ENCODE measurements at regions not wholly inside any gene's neighbourhood (a gene's known extent, or its start where the extent isn't known, plus 50 kb on each side); places are given as distances from the start of the nearest gene placed in this dataset.

GRCh38 chr5:112630246-112631009 is 107.3 kb upstream of the APC start:
- no peaks in the 10 kb centered on the region for H3K4me1 Mint-ChIP-seq
- no peak overlapping the region for H3K27ac Mint-ChIP-seq
- H3K36me3 Mint-ChIP-seq, result no peaks in the 10 kb centered on the region
- CTCF ChIA-PET, result no interaction called here
- DNase-seq (no peak), ATAC-seq (no peak)
- no peaks in the 10 kb centered on the region for H3K9me3 Mint-ChIP-seq (ENCODE audit: low read depth)
- peaks cover 36% of the 10 kb centered on the region for H3K27me3 Mint-ChIP-seq
- no peak overlapping the region for H3K4me3 Mint-ChIP-seq

GRCh38 chr5:112634166-112634565 is 103.5 kb upstream of the APC start:
- no peak for ATAC-seq
- H3K9me3 Mint-ChIP-seq (ENCODE audit: low read depth), result no peaks in the 10 kb centered on the region
- no peak for DNase-seq
- H3K27ac Mint-ChIP-seq, result no peak overlapping the region
- H3K4me1 Mint-ChIP-seq, result no peaks in the 10 kb centered on the region
- CTCF ChIA-PET, result no interaction called here
- H3K36me3 Mint-ChIP-seq, result no peaks in the 10 kb centered on the region
- H3K27me3 Mint-ChIP-seq, result peaks cover 21% of the 10 kb centered on the region
- no peak overlapping the region for H3K4me3 Mint-ChIP-seq

DNA sequence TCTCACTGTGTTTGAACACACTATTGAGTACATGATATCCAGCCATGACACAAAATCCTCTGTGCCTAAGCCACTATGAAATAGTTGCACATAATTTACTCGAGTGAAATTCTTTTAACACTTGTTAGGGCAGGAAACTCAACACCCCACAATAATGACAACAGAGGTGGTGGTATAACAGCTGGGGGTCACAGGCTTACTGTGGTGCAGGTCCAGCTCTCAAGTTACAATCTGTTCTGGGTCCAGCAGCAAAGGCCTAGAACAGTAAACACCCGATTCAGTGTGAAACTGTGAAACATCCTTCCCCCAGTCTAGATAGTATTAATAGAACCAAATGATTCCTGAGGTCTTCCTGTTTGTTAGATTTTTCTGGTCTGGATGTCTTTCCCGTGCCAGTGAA is 102.9 kb upstream of the APC start:
- no peak for ATAC-seq
- CTCF ChIA-PET, result no interaction called here
- no peaks in the 10 kb centered on the region for H3K9me3 Mint-ChIP-seq (ENCODE audit: low read depth)

GRCh38 chr5:112635276-112635675 is 102.4 kb upstream of the APC start:
- H3K36me3 Mint-ChIP-seq, result no peaks in the 10 kb centered on the region
- peaks cover 17% of the 10 kb centered on the region for H3K27me3 Mint-ChIP-seq
- no peak overlapping the region for H3K4me3 Mint-ChIP-seq
- DNase-seq (no peak), ATAC-seq (no peak)
- no peak overlapping the region for H3K27ac Mint-ChIP-seq
- no peaks in the 10 kb centered on the region for H3K4me1 Mint-ChIP-seq
- H3K9me3 Mint-ChIP-seq (ENCODE audit: low read depth), result no peaks in the 10 kb centered on the region
- CTCF ChIA-PET, result no interaction called here

More for the DNA sequence above, 102.9 kb upstream of the APC start:
- peaks cover 19% of the 10 kb centered on the region for H3K27me3 Mint-ChIP-seq
- no peak overlapping the region for H3K4me3 Mint-ChIP-seq
- H3K4me1 Mint-ChIP-seq, result no peaks in the 10 kb centered on the region
- H3K36me3 Mint-ChIP-seq, result no peaks in the 10 kb centered on the region
- no peak overlapping the region for H3K27ac Mint-ChIP-seq
- DNase-seq, result no peak

- no peaks in the 10 kb centered on the region for H3K9me3 Mint-ChIP-seq (ENCODE audit: low read depth)
- CTCF ChIA-PET, result no interaction called here
- H3K4me3 Mint-ChIP-seq, result no peak overlapping the region
- DNase-seq (no peak), ATAC-seq (no peak)
- H3K27me3 Mint-ChIP-seq, result peaks cover 10% of the 10 kb centered on the region
- H3K27ac Mint-ChIP-seq, result no peak overlapping the region
- no peaks in the 10 kb centered on the region for H3K4me1 Mint-ChIP-seq
- no peaks in the 10 kb centered on the region for H3K36me3 Mint-ChIP-seq
Observed at GRCh38 chr5:112635771-112636731, 101.6 kb upstream of the APC start.

GRCh38 chr5:112636751-112637150 is 100.9 kb upstream of the APC start:
- ATAC-seq (no peak), DNase-seq (no peak)
- Mint-ChIP-seq H3K4me1 (no peaks in the 10 kb centered on the region), H3K27me3 (peaks cover 7% of the 10 kb centered on the region), H3K36me3 (no peaks in the 10 kb centered on the region), H3K4me3 (no peak overlapping the region), H3K9me3 (ENCODE audit: low read depth) (no peaks in the 10 kb centered on the region), H3K27ac (no peak overlapping the region)
- CTCF ChIA-PET, result no interaction called here

GRCh38 chr5:112637343-112637742 is 100.3 kb upstream of the APC start:
- ATAC-seq (no peak), DNase-seq (no peak)
- H3K27me3 Mint-ChIP-seq, result peaks cover 4% of the 10 kb centered on the region
- no peaks in the 10 kb centered on the region for H3K36me3 Mint-ChIP-seq
- H3K27ac Mint-ChIP-seq, result no peak overlapping the region
- no peaks in the 10 kb centered on the region for H3K9me3 Mint-ChIP-seq (ENCODE audit: low read depth)
- no peaks in the 10 kb centered on the region for H3K4me1 Mint-ChIP-seq
- H3K4me3 Mint-ChIP-seq, result no peak overlapping the region
- CTCF ChIA-PET, result no interaction called here

- Mint-ChIP-seq H3K9me3 (ENCODE audit: low read depth) (no peaks in the 10 kb centered on the region), H3K27ac (no peak overlapping the region), H3K36me3 (no peaks in the 10 kb centered on the region), H3K27me3 (peaks cover 6% of the 10 kb centered on the region), H3K4me1 (no peaks in the 10 kb centered on the region), H3K4me3 (no peak overlapping the region)
- ATAC-seq (no peak), DNase-seq (no peak)
- CTCF ChIA-PET, result no interaction called here
Observed at GRCh38 chr5:112640546-112640945, 97.1 kb upstream of the APC start.

- DNase-seq, result no peak
- Mint-ChIP-seq H3K9me3 (ENCODE audit: low read depth) (no peaks in the 10 kb centered on the region), H3K36me3 (no peaks in the 10 kb centered on the region), H3K4me1 (no peaks in the 10 kb centered on the region), H3K27ac (no peak overlapping the region), H3K4me3 (no peak overlapping the region), H3K27me3 (peaks cover 8% of the 10 kb centered on the region)
- ATAC-seq, result no peak
- CTCF ChIA-PET, result no interaction called here
Observed at GRCh38 chr5:112641515-112642110, 96.1 kb upstream of the APC start.

DNA sequence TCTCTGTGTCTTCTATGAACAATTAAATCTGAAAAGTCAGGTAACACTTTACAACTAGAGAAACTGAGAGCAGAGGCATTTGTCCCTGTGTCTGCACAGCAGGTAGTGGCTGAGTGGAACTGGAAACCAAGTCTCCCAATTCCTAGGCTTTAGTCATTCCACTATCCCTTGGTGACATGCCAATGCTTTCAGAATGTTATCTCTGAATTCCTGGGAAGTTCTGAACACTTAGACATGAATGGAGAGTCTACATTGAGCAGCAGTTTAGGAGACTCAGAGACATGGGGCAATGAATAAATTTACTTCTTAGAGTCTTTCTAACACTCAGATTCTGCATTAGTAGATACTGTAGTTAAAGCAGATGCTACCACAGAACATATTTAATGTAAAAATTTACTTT is 94.8 kb upstream of the APC start:
- ATAC-seq, result no peak
- no peak overlapping the region for H3K27ac Mint-ChIP-seq

GRCh38 chr5:112643339-112643971 is 94.2 kb upstream of the APC start:
- H3K27ac Mint-ChIP-seq, result no peak overlapping the region
- DNase-seq (no peak), ATAC-seq (no peak)
- no peaks in the 10 kb centered on the region for H3K4me1 Mint-ChIP-seq
- H3K27me3 Mint-ChIP-seq, result peaks cover 8% of the 10 kb centered on the region
- CTCF ChIA-PET, result interaction anchor here (1.5 kb wide), 1 partner anchor 51 kb away, joined by 3 read pairs; no protein-coding TSS in a partner anchor
- no peaks in the 10 kb centered on the region for H3K9me3 Mint-ChIP-seq (ENCODE audit: low read depth)
- no peak overlapping the region for H3K4me3 Mint-ChIP-seq
- H3K36me3 Mint-ChIP-seq, result no peaks in the 10 kb centered on the region

More for the DNA sequence above, 94.8 kb upstream of the APC start:
- CTCF ChIA-PET, result interaction anchor here (1.5 kb wide), 1 partner anchor 52 kb away, joined by 3 read pairs; no protein-coding TSS in a partner anchor
- Mint-ChIP-seq H3K36me3 (no peaks in the 10 kb centered on the region), H3K4me1 (no peaks in the 10 kb centered on the region), H3K9me3 (ENCODE audit: low read depth) (no peaks in the 10 kb centered on the region), H3K27me3 (peaks cover 8% of the 10 kb centered on the region), H3K4me3 (no peak overlapping the region)
- DNase-seq, result no peak

- Mint-ChIP-seq H3K4me3 (no peak overlapping the region), H3K36me3 (no peaks in the 10 kb centered on the region), H3K27me3 (peaks cover 12% of the 10 kb centered on the region), H3K4me1 (no peaks in the 10 kb centered on the region), H3K27ac (no peak overlapping the region), H3K9me3 (ENCODE audit: low read depth) (no peaks in the 10 kb centered on the region)
- DNase-seq (no peak), ATAC-seq (no peak)
- CTCF ChIA-PET, result no interaction called here
Observed at GRCh38 chr5:112646139-112646936, 91.3 kb upstream of the APC start.

- H3K9me3 Mint-ChIP-seq (ENCODE audit: low read depth), result no peaks in the 10 kb centered on the region
Observed at GRCh38 chr5:112647428-112647827, 90.3 kb upstream of the APC start.

More at GRCh38 chr5:112647428-112647827, 90.3 kb upstream of the APC start:
- no peaks in the 10 kb centered on the region for H3K4me1 Mint-ChIP-seq
- ATAC-seq (no peak), DNase-seq (no peak)
- H3K27me3 Mint-ChIP-seq, result peaks cover 12% of the 10 kb centered on the region
- no peak overlapping the region for H3K4me3 Mint-ChIP-seq
- H3K36me3 Mint-ChIP-seq, result no peaks in the 10 kb centered on the region
- H3K27ac Mint-ChIP-seq, result no peak overlapping the region
- CTCF ChIA-PET, result no interaction called here

Measured in activated CD8-positive, alpha-beta memory T cell treated with anti-CD3 and anti-CD28 coated beads, Interleukin-2, amount 10 ng/mL, durations not matched to agents 7 days and 5 days (primary cell).